Activated T-cell treated with anti-CD3 and anti-CD28 coated beads, Interleukin-2, amount 50 U/mL, for 1 hour (primary cell): ENCODE measurements at regions not wholly inside any gene's neighbourhood (a gene's known extent, or its start where the extent isn't known, plus 50 kb on each side); places are given as distances from the start of the nearest gene placed in this dataset.
"Not testable (repeated sequence)": the region's sequence is repeated elsewhere in the genome, so short reads cannot be mapped to it uniquely, and the experiment has no call there.

Experiments
- DNase-seq: peaks from one replicate; pipeline ENCODE4 v3.0.0-alpha.2; 2020

DNA sequence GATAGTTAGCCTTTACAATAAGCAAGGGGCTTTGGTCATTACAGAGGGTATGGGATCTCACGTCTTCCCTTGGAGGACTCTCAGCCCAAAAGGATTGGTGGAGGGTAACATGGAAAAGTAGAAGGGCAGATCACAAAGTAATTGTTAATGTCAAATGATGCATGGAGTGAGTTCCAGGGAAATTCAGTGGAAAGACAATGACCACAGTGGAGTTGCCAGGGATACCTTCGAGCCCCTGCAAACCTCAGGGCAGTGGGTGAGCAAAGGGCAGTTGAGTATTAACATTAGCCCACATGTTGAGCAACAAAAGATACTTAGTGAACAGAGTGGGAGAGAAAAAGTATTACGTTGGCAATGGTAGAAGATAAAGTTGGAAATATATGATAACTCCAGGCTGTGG is 593.4 kb upstream of the NR2F2 start:
- no peak for DNase-seq

DNA sequence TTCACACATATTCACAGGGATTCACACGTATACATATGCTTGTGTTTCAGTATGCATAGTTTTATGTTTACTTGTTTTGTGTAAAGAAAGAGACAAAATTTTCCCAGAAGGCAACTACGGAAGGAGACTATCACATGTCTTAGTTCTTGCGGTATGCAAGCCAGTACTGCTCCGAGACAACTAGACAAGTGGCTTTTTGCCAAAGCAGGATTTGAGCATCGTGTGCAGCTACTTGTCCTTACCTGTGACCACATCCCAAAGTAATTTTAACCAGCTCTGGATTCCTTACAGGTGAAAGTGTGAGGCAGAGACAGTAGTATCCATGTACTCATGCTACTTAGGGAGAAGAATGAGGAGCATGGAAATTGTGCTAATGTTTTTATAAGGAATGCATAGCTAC is 591.4 kb upstream of the NR2F2 start:
- no peak for DNase-seq

DNA sequence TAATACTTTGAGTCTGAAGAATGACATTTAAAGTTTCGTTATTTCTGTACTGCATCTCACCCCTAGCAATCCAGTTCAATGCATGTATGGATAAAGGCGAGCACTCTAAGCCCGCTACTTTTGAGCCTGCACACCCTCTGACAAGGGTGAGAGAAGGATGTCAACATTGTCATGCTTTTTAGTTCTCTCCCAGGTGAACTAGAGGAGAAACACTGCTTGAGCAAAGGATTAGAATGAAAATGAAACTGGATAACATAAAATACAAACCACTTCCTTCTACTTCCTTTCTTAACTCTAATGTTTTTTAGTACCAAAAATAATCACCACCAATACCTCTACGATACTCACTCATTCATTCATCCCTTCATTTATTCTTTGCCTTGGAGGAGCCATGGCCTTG is 588.7 kb upstream of the NR2F2 start:
- no peak for DNase-seq

DNA sequence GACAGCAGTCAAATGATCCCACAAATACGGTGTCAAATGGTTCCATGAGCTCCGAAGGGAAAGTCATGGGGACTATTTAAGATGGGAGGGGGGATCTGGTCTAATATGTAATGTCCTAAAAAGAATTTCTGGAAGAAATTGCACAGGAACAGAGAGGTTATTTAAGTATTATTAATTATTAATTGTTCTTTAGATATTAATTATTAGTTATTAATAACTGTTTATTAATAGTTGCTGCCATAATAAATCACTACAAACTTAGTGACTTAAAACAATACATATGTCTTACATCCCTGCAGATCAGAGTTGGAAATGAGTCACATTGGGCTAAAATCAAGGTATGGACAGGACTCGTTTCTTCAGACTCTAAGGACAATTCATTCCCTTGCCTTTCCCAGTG is 588.2 kb upstream of the NR2F2 start:
- DNase-seq = no peak

DNA sequence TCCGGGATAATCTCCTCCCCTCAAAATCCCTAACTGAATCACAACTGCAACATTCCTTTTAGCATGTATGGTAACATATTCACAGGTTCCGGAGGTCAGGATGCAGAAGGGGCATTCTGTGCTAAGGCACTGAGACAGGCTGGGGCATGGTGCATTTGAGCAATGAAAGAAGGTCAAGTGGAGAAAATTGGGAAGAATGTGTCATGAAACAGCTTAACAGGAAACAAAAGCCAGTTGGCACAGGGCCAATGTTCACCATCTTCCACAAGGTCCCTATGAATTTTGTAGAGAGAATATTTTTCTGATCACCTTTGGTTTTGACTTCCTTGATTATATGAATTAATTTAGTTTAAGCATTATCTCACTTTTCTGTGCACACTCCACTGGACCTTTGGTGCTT is 587.7 kb upstream of the NR2F2 start:
- no peak for DNase-seq

DNA sequence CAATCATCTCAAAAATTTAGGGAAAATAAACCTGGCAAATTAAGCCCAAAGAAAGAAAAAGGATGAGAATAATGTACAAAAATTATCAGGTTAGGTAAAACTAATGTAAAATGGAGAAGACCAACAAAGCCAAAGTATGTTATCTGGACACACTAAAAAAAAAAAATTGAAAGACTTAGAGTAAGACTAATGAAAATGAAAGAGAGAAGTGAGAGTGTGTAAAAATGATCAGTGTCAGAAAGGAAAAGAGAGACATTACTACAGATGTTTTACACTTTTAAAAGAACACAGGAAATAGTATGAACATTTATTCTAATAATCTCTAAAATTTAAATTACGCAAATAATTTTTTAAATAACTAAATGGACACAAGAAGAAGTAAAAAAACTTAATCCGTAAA is 573.3 kb upstream of the NR2F2 start:
- no peak for DNase-seq

DNA sequence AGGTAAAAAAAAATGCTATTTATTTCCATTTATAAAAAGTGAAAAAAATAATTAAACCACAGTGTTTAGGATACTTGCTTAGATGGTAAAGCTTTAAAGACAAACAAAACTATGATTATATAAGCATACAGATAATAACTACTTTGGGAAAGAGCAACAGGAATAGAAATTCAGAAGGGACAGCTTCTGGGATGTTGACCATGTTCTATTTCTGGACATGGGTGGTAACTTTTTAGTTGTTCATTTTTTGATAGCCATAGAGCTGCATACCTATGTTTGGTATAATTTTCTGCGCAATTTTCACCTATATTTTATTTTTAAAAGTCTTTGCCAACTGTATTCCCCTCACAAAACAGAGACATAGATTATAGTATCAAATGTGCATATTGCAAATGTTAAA is 572.0 kb upstream of the NR2F2 start:
- DNase-seq = no peak

DNA sequence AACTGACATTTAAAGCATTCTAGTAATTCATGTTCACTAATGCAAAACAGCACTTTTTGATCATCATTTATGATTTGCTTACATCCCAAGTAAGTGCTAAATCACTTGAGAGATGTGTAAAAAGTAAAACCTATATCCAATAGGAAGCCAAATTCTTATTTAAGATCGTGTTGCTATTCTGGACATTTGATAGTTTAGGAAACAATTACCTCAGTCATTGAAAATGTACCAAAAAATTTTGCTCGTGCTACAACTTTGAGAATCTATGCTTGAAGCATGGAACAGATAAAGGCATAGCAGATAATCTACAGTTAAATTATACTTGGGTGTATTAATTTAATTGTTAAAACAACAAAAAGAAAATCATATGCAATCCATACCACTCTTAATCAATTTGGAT is 571.6 kb upstream of the NR2F2 start:
- DNase-seq = no peak

DNA sequence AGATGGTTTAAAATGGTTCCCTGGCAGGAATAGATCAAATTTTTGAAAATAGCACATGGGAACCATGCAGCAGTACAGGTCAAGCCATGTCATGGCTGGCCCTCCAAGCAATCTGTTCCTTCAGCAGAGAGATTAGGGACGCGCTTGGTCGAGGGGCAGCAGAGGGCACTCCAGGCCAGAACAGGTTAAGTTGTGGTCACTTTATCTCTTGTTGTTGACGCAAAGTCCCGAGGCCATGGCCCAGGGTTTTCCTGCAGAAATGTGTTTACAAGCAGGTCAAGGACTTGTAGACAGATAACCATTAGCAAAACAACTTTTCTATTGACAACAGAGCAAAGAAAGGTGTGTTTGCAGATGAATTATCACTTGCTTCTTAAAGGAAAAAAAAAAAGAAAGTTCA is 570.0 kb upstream of the NR2F2 start:
- no peak for DNase-seq

DNA sequence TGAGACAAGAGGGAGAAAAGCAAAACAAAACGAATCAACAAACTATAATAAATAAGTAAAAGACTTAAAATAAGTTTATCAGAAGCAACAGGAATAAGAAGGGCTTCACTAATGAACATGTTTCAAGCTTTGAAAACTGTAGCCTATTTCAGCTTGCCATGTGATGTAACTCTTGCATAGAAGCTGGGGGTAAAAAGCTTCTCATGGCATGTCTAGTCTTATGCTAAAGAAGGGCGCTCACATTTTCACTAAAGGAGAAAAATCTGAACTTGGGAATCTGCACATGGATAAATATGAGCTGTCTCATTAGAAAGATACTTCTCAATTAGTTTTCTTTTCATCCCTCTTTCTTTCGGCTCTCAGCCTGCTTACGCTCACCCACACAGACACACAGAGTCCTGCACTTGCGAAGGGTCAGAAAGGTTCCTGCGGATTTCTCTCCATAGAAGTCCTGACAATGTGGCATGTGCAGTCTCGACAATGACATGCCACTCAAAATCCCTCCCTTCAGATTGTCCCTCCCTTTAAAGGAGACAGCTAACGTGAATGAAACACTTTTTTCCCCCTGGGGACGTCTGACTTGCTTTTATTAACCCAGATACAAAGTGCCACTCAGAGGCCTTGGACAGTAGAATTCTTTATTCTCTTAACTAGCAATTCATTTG is 568.9 kb upstream of the NR2F2 start:
- no peak for DNase-seq

DNA sequence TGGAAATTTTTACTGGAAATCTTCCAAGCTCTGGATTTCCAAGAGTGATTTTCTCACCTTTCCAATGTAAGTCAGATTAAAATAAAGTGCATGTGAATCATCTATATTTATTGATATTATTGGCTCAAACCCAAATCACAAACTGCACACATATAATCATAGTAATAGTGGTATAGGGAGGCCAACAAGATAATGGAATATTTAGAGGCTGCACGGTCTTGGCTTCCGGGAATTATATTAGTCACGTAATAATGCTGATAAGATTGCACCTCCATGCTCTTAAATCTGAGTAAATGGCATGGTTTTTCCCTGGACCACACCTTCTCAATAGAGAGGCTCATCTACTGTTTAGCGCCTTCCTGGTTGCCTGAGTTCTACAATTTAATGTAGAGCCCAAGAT is 567.1 kb upstream of the NR2F2 start:
- no peak for DNase-seq

DNA sequence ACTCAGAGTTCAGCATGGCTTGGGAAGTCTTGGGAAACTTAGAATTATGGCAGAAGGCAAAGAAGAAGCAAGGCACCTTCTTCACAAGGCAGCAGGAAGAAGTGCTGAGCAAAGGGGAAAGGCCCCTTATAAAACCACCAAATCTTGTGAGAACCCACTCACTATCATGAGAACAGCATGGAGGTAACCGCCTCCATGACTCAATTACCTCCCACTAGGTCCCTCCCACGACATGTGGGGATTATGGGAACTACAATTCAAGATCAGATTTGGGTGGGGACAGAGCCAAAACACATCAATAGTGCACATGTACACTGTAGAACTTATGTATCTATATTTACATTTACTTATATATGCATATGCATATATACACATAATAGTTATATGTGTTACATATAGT is 565.3 kb upstream of the NR2F2 start:
- no peak for DNase-seq

DNA sequence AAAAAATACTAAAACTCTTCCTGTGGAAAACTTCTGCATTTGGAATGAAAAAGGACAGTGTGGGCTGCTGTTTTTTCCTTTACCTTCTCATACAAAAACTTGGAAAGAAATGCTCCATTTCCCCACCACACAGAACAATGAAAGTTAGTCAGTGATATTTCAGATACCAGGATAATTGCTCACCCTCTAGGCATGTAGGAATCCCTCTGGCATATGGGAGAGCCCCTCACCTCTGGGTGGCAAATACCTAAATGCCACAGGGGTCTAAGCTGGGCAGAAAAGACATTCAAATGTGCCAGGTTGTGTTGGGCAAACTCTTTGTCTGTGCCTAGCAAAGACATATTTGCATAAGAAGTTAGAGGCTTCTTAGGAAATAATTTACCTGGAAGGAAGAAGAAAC is 560.3 kb upstream of the NR2F2 start:
- no peak for DNase-seq

DNA sequence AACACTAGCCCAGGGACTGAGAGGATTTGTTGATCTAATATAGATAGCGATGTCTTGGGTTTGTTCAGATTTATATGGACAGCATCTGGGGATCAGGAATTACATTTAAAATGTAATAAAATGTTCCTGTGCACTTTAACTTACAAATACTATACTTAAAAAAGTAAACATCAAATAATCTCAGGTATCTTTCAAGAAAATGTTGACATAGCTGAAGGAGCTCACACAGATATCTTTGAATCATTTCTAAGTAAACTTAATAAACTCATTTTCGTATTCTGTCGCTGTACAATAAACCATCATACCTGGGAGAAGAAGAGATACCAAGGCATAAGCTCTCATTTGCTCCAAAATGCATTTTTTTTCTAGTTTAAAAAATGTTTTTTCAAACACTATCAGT is 557.5 kb upstream of the NR2F2 start:
- DNase-seq = no peak

DNA sequence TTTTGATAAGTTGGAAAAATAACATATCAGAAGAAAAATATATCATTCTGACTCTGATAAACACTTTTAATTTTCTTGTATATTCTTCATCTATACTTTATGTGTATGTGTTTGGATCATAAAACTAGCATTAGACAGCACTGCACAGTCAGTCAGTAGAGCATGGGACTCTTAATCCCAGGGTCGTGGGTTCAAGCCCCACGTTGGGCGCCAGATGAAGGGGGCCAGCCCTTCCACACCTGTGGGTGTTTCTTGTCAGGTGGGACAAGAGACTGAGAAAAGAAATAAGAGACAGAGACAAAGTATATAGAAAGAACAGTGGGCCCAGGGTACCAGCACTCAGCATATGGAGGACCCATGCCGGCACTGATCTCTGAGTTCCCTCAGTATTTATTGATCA is 546.0 kb upstream of the NR2F2 start:
- DNase-seq = no peak

DNA sequence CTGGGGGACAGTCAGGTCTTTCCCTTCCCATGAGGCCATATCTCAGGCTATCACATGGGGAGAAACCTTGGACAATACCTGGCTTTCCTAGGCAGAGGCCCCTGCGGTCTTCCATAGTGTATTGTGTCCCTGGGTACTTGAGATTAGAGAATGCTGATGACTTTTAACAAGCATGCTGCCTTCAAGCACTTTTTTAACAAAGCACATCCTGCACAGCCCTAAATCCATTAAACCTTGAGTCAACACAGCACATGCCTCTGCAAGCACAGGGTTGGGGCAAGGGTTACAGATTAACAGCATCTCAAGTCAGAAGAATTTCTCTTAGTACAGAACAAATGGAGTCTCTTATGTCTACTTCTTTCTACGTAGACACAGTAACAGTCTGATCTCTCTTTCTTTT is 545.2 kb upstream of the NR2F2 start:
- DNase-seq = not testable (repeated sequence)

DNA sequence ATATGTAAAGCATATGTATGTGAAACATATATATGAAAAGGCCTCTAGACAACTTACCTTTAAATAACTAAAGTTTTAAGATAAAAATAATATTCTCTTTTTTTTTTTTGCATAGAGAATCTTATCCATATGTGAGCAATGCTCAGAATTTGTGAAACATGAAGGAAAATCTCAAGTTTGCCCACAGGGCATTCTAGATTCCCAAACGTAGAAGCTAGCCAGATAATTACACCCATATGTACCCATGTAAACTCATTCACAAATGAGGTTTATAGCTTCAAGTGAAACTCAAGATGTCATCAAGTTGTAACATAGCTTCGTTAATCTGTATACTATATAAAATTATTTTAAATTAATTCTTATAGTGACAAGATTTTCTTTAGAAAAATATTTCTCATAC is 537.3 kb upstream of the NR2F2 start:
- no peak for DNase-seq

DNA sequence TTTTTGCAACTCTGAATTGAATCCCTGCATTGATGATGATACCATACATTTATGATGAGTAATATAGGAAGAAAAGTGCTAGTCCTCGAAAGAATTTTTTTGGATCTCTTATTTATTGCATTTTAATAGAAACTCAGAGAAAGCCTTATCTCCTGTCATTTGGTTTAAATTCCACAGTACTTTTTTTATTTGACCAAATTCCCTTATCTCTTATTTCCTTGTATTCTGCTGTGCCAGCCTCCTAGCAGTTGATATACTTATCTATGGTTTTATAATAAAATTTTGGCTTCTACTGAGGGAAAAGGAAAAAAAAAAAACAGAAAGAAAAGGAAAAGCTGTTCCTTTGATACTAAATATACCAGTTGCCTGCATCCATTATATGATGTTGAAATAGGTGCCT is 535.1 kb upstream of the NR2F2 start:
- no peak for DNase-seq

DNA sequence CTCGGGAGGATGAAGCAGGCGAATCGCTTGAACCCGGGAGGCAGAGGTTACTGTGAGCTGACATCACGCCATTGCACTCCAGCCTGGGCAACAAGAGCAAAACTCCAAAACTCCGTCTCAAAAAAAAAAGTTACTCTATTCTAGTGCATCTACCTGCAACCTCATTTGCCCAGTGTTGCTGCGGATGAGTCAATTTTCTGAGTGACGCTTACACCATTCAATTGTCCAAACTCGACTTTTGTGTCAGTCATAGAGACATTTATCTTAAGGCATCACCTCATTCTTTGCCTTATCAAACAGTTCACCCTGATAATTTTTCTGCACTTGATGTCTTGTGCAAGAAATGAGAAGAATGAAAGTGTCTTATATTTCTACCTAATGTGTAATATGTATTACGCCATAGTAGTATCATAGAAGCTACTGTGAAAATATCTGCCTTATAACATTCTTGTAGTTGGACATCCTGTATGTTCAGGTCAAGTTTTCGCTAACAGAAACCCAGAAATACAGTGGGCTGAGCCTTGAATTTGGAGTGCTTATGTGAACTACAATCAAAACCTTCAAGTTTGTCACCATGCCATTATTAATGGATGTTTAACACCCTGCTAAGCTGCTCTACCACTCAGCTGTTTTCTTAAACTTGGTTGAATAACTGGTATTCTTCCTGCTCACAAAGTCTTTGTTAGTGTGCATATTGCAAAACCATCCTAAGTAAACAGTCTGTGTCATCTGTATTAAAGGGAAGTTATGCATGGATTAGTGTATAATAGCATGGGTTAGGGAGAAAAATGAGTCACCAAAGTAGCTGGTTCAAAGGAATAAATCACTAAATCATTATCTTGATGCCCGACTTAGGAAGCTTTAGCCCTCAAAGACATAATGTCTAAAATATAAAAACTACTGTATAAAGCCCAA is 531.0 kb upstream of the NR2F2 start:
- DNase-seq = no peak

DNA sequence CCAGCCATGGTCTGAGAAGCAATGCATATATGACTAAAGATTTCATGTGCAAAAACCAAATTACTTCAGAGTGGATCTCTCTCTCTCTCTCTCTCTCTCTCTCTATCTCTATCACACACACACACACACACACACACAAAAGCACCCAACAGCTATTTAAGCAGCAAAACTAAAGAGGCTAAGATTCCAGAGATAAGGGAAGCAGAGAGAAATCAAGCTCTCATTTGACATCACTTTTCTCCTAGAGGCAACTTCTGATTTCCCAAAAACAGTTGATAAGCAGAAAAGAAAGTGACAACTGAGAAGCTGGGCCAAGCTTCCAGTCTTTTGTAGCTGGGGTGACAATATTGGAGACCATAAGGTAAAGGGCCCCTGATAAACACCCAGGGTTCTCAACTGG is 526.0 kb upstream of the NR2F2 start:
- no peak for DNase-seq

DNA sequence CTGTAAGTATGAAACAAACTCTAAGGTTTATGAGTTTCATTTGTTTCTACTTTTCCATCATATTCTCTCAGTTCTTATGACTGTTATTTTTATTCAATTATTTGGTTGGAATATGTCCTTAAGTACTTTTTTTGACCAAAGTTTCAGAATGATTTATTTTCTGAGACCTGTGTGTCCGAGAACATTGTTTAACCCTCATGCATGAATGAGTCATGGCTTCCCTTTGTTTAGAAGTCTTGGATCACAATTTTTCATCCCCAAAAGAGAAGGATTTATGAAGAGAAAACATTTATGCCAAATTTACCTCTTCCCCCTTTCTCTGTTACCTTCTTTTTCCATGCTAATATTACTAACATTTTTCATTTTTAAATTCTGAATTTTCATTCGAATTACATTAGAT is 518.0 kb upstream of the NR2F2 start:
- DNase-seq = no peak

DNA sequence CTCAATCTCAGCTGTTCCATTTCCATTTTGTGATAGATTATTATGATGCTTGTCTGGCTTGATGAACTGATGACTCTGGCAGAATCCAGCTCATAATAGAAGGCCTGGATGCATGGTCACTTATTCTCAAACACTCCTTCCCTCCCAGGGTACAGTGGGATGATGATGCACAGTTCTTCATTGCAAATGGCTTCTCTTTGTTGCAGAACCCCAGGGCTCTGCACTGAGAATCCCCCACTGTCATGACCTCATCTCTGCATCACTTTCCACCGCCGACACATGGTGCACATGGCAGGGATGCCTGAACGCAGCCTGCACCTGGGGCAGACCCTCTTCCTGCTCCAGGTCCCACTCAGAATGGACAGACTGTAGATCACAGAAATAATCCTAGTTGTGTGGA is 515.6 kb upstream of the NR2F2 start:
- DNase-seq = no peak

DNA sequence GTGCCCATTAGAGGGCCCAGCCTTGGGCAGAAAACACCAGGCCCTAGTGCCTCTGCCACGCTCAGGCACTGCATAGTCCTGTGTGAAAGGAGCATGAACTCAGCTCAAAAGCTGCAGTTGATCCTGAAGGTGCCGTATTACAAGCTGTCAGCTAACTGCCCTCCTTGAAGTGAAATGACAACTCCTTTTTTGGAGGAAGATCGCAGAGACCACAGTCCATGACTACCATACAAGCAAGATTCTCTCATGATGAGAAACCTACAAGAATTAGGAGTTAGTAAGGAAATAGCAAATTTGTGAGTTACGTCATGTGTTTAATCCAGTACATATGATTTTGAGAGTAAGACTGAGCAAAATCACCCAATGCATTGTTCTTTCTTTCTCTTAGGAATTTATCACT is 513.9 kb upstream of the NR2F2 start:
- no peak for DNase-seq

DNA sequence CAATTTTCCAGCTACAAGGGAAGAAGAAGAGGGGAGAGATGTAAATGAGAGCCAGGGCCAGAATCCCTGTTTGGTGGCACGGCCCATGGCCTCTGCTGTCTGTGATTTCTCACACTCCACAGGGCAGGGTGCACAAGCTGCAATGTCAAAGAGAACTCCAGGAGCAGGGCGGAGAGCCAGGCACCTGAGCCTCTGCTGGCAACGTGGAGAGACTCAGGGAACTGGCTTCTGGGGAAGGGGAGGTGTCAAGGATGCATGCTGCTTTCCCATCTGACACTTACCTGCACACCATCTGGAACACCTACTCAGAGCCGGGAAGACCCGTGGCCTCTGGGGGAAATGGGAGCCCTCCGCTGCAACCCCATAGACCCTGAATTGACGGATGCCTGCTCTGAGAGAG is 507.5 kb upstream of the NR2F2 start:
- DNase-seq = no peak

DNA sequence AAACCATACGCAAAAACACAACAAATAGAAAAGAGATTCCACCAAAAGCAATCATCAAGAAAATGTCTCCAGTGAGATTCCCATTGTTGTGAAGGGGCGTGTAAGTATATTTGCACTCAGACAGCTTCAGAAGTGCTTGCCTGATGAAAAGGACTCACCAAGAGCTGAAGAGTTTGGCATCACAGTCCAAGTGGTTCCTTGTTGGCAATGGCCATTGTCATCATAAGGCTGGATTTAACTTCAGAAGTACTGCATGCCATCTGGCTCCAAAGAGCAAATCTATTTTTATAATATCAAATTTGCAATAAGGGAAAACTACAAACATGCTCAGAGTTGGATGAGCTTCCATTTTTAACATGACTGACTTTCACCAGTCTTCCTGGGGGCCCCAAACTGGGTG is 505.3 kb upstream of the NR2F2 start:
- no peak for DNase-seq
